ENCODE measurements at regions not wholly inside any gene's neighbourhood (a gene's known extent, or its start where the extent isn't known, plus 50 kb on each side); places are given as distances from the start of the nearest gene placed in this dataset.

GRCh38 chr5:42005561-42006153 is 80.6 kb downstream of the FBXO4 start:
- H3K9me3 Mint-ChIP-seq (ENCODE audit: unreplicated experiment) = no peaks in the 10 kb centered on the region
- TF ChIP-seq EZH2 (IDR thresholded peaks at IDR 0.05; ENCODE audit: insufficient read depth, low read length) (no peak), CTCF (IDR thresholded peaks at IDR 0.05; ENCODE audit: insufficient read depth, low read depth, low read length) (peak; percentile 77)
- Histone ChIP-seq H3K9ac (ENCODE audit: low read length) (no peak overlapping the region), H3K4me2 (ENCODE audit: low read length) (no peak overlapping the region), H3K4me1 (ENCODE audit: insufficient read depth, low read length) (no peaks in the 10 kb centered on the region), H3K36me3 (ENCODE audit: insufficient read depth, low read length) (no peaks in the 10 kb centered on the region), H3K4me3 (ENCODE audit: insufficient read depth, low read depth, low read length) (no peak overlapping the region), H3K79me2 (ENCODE audit: insufficient read depth, low read length) (no peaks in the 10 kb centered on the region), H3K27me3 (ENCODE audit: insufficient read depth, low read length) (no peaks in the 10 kb centered on the region), H3K9me3 (ENCODE audit: insufficient read depth, low read depth, low read length) (no peaks in the 10 kb centered on the region), H3K27ac (ENCODE audit: low read depth, low read length) (no peak overlapping the region), H2AFZ (ENCODE audit: low read depth, low read length) (no peak overlapping the region), H4K20me1 (ENCODE audit: insufficient read depth, low read length) (no peaks in the 10 kb centered on the region)
- H3K27ac Mint-ChIP-seq (ENCODE audit: unreplicated experiment) = no peak overlapping the region
- DNase-seq (ENCODE audit: low read depth) = peak; percentile 3
- no peaks in the 10 kb centered on the region for H3K36me3 Mint-ChIP-seq (ENCODE audit: low read depth, unreplicated experiment)
- H3K4me1 Mint-ChIP-seq (ENCODE audit: low read depth, unreplicated experiment) = no peaks in the 10 kb centered on the region
- FAIRE-seq = no peak
- H3K27me3 Mint-ChIP-seq (ENCODE audit: low read depth, unreplicated experiment) = no peaks in the 10 kb centered on the region
- H3K4me3 Mint-ChIP-seq (ENCODE audit: unreplicated experiment) = no peak overlapping the region

GRCh38 chr5:42013561-42013960 is 88.5 kb downstream of the FBXO4 start:
- Mint-ChIP-seq H3K27me3 (ENCODE audit: low read depth, unreplicated experiment) (peaks cover 2% of the 10 kb centered on the region), H3K36me3 (ENCODE audit: low read depth, unreplicated experiment) (no peaks in the 10 kb centered on the region), H3K9me3 (ENCODE audit: unreplicated experiment) (no peaks in the 10 kb centered on the region), H3K27ac (ENCODE audit: unreplicated experiment) (no peak overlapping the region), H3K4me3 (ENCODE audit: unreplicated experiment) (no peak overlapping the region), H3K4me1 (ENCODE audit: low read depth, unreplicated experiment) (peaks cover 12% of the 10 kb centered on the region)
- H3K27ac ChIP-seq (ENCODE audit: low read depth, low read length) = no peak overlapping the region
- H3K9me3 ChIP-seq (ENCODE audit: insufficient read depth, low read depth, low read length) = no peaks in the 10 kb centered on the region
- no peak for TF ChIP-seq EZH2 (IDR thresholded peaks at IDR 0.05; ENCODE audit: insufficient read depth, low read length)
- no peak for TF ChIP-seq CTCF (IDR thresholded peaks at IDR 0.05; ENCODE audit: insufficient read depth, low read depth, low read length)
- no peak overlapping the region for H2AFZ ChIP-seq (ENCODE audit: low read depth, low read length)
- H3K4me2 ChIP-seq (ENCODE audit: low read length) = no peak overlapping the region
- no peaks in the 10 kb centered on the region for H3K27me3 ChIP-seq (ENCODE audit: insufficient read depth, low read length)
- no peak overlapping the region for H3K4me3 ChIP-seq (ENCODE audit: insufficient read depth, low read depth, low read length)
- no peaks in the 10 kb centered on the region for H4K20me1 ChIP-seq (ENCODE audit: insufficient read depth, low read length)
- no peaks in the 10 kb centered on the region for H3K4me1 ChIP-seq (ENCODE audit: insufficient read depth, low read length)
- H3K79me2 ChIP-seq (ENCODE audit: insufficient read depth, low read length) = no peaks in the 10 kb centered on the region
- no peak overlapping the region for H3K9ac ChIP-seq (ENCODE audit: low read length)
- FAIRE-seq (no peak), DNase-seq (ENCODE audit: low read depth) (no peak)
- no peaks in the 10 kb centered on the region for H3K36me3 ChIP-seq (ENCODE audit: insufficient read depth, low read length)

- no peaks in the 10 kb centered on the region for H3K36me3 Mint-ChIP-seq (ENCODE audit: low read depth, unreplicated experiment)
- H3K4me1 Mint-ChIP-seq (ENCODE audit: low read depth, unreplicated experiment) = peaks cover 12% of the 10 kb centered on the region
- no peaks in the 10 kb centered on the region for H3K4me1 ChIP-seq (ENCODE audit: insufficient read depth, low read length)
- no peaks in the 10 kb centered on the region for H3K9me3 ChIP-seq (ENCODE audit: insufficient read depth, low read depth, low read length)
- no peak overlapping the region for H3K9ac ChIP-seq (ENCODE audit: low read length)
- FAIRE-seq (no peak), DNase-seq (ENCODE audit: low read depth) (no peak)
- H3K4me2 ChIP-seq (ENCODE audit: low read length) = peak overlapping the region; percentile 51
- no peak overlapping the region for H3K27ac ChIP-seq (ENCODE audit: low read depth, low read length)
- no peaks in the 10 kb centered on the region for H3K27me3 ChIP-seq (ENCODE audit: insufficient read depth, low read length)
- H3K9me3 Mint-ChIP-seq (ENCODE audit: unreplicated experiment) = no peaks in the 10 kb centered on the region
- no peak for TF ChIP-seq CTCF (IDR thresholded peaks at IDR 0.05; ENCODE audit: insufficient read depth, low read depth, low read length)
- no peak for TF ChIP-seq EZH2 (IDR thresholded peaks at IDR 0.05; ENCODE audit: insufficient read depth, low read length)
- peak overlapping the region; percentile 35 for H3K27ac Mint-ChIP-seq (ENCODE audit: unreplicated experiment)
- H2AFZ ChIP-seq (ENCODE audit: low read depth, low read length) = no peak overlapping the region
- no peaks in the 10 kb centered on the region for H3K79me2 ChIP-seq (ENCODE audit: insufficient read depth, low read length)
- H3K4me3 Mint-ChIP-seq (ENCODE audit: unreplicated experiment) = no peak overlapping the region
- H3K27me3 Mint-ChIP-seq (ENCODE audit: low read depth, unreplicated experiment) = peaks cover 2% of the 10 kb centered on the region
- H4K20me1 ChIP-seq (ENCODE audit: insufficient read depth, low read length) = no peaks in the 10 kb centered on the region
- no peaks in the 10 kb centered on the region for H3K36me3 ChIP-seq (ENCODE audit: insufficient read depth, low read length)
- H3K4me3 ChIP-seq (ENCODE audit: insufficient read depth, low read depth, low read length) = no peak overlapping the region
Measured at GRCh38 chr5:42015254-42015653, 90.2 kb downstream of the FBXO4 start.

Measured in astrocyte (in vitro differentiated cells and primary cell).